DMS 273 (cell line): ENCODE measurements at regions not wholly inside any gene's neighbourhood (a gene's known extent, or its start where the extent isn't known, plus 50 kb on each side); places are given as distances from the start of the nearest gene placed in this dataset.

Experiments used
- DNase-seq: peaks from one replicate; lab custom pipeline; 2025; ENCODE audit not compliant: unreplicated experiment; lab: John Stamatoyannopoulos, UW

DNA sequence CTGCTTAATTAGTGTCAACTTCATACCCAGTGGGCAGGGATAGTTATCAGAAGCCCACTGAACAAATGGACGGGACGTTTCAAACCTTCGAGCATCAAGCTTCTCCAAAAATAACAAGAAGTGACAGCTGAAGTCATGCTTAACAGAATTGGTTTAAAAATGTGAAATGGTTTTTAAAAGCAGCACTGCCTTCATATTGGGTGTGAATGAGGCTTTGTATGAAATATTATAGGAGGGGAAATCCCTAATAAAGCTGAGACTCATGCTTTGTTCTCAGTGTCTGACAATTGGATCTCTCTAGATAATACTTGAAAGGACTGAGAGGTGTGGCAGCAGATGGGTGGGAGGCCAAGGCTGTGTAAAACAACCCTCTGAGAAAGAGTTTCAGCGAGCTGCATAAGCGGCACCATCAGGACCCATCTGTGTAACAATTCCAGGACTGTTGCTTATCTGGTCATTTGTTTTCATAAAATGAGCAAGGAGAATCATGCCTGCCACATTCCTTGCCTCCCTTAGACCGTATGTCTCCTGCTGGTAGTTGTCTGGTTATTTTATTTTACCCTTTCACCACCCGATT, 667.7 kb downstream of the DIAPH3 start:
- DNase-seq: peak; percentile 66

DNA sequence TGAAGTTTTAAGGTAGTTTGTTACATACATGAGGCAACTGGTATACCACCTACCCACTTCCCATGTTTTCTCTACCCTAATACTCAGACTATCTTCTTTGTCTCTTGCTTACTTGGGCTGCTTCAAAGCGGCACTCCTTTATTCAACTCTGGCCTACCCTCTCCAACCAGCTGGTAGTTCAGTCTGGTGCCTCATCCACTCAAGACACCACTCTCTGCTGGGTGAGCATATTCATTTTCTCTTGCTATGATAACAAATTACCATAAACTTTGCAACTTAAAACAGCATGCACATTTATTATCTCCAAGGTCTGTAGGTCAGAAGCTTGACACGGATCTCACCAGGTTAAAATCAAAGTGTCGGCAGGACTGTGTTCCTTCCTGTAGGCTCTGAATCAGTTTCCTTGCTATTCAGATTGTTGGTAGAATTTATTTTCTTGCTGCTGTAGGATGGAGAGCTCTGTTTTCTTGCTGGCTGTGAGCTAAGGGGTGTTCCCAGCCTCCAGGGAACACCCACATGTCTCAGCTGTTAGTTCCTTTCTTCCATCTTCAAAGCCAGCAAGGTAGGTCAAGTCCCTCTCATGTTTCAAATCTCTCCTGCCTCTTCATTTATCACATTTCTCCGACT, 666.0 kb downstream of the DIAPH3 start:
- no peak for DNase-seq

DNA sequence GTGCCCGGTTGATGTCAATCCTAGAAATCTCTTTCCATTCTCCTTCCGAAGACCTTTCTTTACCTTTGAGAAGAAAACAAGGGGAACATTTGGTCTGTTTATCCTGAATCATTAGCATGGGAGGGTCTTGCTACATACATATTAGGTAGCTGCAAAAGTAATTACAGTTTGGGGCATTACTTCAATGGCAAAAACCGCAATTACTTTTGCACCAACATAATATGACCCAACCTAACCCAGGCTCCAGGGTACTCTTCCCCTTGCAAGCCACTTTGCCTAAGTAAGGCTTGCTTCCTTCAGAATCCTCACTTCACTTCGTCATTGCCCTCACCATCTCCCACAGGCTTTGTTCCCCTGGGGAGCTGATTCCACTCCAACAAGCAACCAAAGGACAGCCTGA, 662.7 kb downstream of the DIAPH3 start:
- DNase-seq: no peak

DNA sequence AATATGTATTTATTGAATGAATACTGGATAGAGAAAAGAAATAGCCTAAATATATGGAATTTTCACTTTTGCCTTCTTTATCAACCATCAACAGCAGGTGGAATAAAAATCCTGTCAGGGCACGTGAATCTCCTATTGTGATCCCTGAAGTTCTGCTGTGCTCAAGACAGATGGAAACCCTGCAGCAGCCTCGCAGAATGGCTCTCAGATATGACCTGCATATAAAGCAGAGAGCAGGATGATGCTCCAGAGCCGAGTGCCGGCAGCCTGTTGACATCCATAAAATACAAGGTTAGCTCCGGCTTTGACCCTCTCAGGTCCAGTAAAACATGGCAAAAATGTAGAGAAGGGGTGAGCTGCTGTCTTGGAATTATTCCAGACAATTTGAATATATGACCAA, 659.3 kb downstream of the DIAPH3 start:
- peak; percentile 17 for DNase-seq

- DNase-seq: peak; percentile 91
Measured at GRCh38 chr13:59510386-59510785, 653.3 kb downstream of the DIAPH3 start.

DNA sequence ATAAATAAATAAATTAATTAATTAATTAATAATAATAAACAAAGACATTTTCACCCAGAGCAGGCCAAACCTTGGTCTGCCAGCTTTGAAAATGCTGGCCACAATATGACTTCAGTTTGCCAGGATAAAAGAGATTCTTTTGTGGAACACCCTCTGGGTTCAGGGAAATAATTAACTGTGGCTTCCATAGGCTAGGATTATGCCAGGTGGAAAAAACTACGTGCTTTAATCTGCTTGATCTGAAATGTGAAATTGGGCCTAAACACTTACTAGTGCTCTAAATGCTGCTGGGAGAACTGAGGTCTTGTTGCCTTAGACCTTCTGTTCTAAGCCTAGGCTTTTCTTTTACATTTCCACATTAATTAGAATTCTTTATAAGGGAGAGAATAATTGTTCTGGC, 650.0 kb downstream of the DIAPH3 start:
- DNase-seq: no peak

DNA sequence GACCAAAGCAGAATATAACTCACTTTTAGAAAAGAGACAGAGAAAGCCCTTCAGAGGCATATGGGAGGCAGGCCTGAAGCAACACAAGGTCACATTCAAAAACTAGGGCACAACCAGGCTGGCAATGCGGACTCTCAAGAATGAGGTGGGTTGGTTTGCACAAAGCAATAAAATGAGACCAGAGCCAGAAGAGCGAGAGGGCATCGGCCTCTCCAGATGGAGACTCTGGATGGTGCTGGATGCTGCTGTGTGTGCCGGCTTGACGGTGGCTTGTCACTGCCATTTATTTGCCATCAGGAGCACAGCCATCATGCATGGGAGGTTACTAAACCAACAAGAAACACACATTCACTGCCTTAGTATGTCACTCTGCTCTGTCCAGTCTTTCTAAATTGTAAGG, 649.4 kb downstream of the DIAPH3 start:
- DNase-seq: no peak

GRCh38 chr13:59519819-59520218, 643.9 kb downstream of the DIAPH3 start:
- DNase-seq: peak; percentile 45

- DNase-seq: no peak
Measured at GRCh38 chr13:59521549-59521948, 642.2 kb downstream of the DIAPH3 start.

GRCh38 chr13:59522652-59523051, 641.1 kb downstream of the DIAPH3 start:
- DNase-seq: no peak

DNA sequence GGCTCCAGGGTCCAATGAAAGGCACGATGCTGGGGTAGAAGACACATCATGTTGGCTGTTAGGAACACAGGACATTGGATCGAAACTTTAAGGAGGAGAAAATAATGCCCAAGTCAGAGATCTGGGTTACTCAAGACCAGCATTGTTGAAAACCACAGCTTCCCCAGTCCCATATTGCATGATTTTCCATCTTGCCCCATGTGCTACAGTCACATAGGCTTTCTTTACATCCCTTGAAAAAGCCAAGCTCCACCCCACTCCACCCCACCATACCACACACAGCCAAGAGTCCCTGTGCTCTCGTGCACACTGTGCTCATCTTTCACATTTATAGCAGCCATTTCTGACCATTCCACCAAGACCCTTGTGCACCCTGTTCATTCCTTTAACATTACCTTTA, 636.2 kb downstream of the DIAPH3 start:
- no peak for DNase-seq

DNA sequence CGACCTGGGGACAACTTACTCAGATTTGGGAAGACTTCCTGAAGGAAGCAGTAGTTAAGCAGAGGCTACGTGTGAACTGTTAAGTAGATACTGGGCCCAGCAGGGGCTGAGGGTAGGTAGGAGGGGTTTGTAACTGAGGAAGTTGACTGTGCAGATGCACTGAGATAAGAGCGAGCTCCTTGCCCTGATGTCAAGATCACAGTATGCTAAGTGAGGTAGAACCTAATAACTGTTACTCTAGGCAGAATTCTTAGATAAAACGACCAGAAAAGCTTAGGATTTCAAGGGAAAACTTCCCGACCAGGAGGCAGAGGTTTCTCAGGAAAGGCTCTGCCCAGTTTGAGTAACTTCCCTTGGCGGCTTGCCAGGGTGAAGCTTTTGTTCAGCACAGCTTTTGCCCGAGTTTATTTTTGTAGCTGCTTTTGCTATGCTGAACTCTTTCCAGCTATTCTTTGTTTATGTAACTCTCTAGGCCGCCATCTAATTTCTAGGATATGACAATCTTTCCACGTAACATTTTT, 632.1 kb downstream of the DIAPH3 start:
- DNase-seq: peak; percentile 73

DNA sequence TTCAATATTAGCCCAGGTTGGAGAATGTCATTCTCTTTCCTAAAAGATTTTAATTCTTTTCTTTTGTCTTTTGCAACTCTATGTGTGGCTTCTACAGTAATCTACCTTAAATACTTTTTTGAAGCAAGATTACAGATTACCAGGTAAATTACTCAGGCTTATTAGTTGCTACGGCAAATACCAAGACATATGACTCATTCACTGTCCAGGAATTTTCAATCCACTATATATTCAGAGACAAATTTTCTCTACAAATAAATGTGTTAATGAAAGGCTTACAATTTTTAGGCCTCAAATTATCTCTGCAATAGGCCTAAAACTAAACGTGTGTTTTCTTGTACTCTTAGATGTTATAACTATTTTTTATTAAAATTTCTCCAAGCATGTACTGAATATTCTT, 631.3 kb downstream of the DIAPH3 start:
- no peak for DNase-seq

DNA sequence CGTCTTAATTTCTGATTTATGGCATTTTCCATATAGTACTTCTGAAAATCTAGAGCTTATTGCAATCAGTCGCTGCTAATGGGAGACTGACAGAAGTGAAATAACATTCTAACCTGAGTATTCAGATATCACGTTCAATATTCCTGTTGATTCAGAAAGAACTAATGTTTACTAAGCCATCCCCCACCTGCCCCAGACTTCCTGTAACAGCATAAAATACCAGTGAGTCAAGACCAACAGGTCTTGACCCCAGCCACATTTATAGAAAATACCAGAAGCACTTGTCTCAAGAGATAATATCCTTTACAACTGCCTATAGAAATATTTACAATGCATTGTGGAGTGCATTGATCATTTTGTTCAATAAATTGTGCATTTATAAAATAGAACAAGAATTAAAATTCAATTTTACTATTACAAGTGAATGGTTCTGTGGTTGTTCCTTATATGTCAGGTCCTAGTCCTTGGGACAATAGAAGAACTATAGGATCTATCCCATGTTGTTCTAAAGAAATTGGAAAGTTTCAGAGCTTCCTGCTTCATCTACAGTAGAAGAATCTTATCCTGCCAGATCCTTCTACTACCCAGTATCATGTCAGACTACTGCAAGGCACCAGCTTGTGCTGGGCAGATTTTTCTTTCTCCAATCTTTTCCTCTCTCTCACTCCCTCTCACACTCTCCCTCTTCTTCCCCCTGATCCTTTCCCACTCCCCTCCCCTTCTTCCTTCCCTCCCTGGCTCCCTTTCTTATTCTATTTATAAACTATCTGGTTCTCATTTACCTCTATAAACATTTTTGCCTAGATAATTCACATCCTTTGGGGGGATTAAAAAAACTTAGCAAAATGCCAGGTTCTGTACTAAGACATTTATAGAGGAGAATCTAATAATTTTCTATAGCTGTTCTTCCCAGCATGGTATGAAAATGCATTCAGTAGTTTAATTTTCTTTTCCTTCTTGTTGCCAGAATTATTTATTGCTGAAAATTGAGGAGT, 629.9 kb downstream of the DIAPH3 start:
- DNase-seq: no peak

- no peak for DNase-seq
Measured at GRCh38 chr13:59534806-59535205, 628.9 kb downstream of the DIAPH3 start.

DNA sequence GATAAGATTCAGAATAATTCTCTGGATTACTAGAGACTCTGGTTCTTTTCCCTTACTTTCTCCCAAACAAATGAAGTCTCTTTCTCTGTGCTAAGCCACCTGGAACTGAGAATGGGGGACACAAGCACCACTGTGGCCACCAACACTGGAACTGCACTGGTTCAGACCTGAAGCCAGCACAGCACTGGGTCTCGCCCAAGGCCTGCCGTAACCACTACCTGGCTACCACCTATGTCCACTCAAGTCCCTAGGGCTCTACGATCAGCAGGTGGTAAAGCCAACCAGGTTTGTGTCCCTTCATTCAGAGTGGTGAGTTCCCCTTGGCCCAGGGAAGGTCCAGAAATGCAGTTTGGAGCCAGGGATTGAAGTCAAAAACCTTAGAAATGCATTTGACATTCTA, 626.2 kb downstream of the DIAPH3 start:
- no peak for DNase-seq

DNA sequence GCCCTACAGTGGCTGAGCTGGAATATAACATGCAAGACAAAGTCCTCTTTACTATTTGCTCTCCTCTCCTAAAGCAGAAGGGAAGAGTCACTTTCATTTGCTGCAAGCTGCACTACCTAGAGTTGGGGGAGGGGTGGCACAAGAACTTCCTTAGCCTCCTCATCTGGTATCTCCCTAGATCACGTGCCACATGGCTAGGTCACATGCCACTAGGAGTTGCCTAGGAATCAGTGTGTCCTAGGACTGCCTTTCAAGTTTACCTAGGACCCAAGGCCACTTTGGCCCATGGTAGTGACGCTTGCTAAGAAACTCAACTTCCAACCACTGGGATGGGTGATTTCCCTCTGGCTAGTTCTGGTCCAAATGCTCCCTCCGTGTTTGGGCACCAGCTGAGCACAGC, 625.2 kb downstream of the DIAPH3 start:
- no peak for DNase-seq

GRCh38 chr13:59542303-59542702, 621.4 kb downstream of the DIAPH3 start:
- peak; percentile 7 for DNase-seq

DNA sequence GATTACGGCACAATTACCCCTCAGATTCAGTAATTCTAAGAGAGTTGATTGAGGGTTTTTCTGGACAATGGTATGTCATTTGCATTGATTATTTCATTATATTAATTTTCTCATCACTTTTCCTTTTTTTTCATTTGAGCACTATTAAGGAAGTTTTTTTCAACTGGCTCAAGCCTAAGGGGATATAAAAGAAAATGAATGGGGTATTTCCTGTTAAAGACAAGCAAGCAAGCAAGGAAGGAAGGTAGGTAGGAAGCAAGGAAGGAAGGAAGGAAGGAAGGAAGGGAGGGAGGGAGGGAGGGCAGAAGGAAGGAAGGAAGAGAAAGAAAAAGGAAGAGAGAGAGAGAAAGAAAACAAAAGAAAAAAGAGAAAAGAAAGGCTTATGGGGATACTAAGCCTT, 620.3 kb downstream of the DIAPH3 start:
- DNase-seq: no peak

DNA sequence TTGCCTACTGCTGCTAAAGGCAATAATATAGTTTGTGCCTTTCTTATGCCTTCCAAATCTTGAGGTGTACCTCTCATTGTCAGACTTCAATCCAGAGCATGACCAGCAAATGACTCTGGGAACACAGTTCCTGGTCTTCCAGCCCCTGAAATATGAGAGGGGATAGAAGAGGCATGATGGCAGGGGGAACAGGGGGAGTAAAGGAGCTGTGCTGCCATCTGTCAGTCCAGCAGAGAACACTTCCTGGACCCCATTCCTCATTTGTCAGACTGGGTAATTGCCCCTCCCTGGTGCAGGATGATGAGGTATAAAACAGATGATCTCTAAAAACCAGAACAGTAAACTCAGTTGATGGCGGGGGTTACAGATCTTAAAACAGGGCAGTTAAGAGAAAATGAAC, 618.7 kb downstream of the DIAPH3 start:
- DNase-seq: peak; percentile 33

- no peak for DNase-seq
Measured at GRCh38 chr13:59546178-59546577, 617.5 kb downstream of the DIAPH3 start.

DNA sequence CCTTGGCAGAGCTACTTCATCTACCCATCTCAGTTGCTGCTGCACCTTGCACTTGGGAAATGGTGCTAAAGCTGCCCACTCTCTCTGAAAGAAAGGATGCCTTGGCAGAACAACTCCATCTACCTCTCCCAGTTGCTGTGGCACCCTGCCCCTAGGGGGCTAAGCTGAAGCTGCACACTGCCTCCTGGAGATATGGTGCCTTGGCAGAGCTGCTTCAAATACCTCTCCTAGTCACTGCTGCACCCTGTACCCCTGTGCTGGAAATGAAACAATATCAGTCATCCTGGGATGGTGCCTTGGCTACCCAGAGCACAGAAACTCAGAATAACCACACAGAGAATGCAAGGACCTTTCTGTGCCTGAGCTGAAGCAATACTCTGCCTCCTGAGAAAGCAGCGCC, 615.8 kb downstream of the DIAPH3 start:
- DNase-seq: peak; percentile 3
